Liver (tissue), 8 donors: ENCODE measurements at regions not wholly inside any gene's neighbourhood (a gene's known extent, or its start where the extent isn't known, plus 50 kb on each side); places are given as distances from the start of the nearest gene placed in this dataset.

Source experiments
- DNase-seq: peaks from one replicate; pipeline ENCODE4 v3.0.0-alpha.2; 2017; ENCODE audit warnings: low spot score
- H3K27ac ChIP-seq, 2 donors: one replicate each; pipeline ENCODE4 v1.7.0; 2013; ENCODE audit warnings: inconsistent platforms in 2 of 2, low read length in 2 of 2, control low read depth in 1 of 2, low read depth in 1 of 2, mild to moderate bottlenecking in 1 of 2
- H3K27me3 ChIP-seq, 4 donors: one replicate each; pipeline versions ENCODE4 v1.6.1 to v1.7.0; 2013; ENCODE audit warnings: low read length in 3 of 4, inconsistent platforms in 1 of 4, mild to moderate bottlenecking in 1 of 4, moderate library complexity in 1 of 4; ENCODE audit not compliant: control insufficient read depth in 4 of 4, insufficient read depth in 4 of 4
- H3K36me3 ChIP-seq, 4 donors: one replicate each; pipeline versions ENCODE4 v1.6.1 to v1.7.0; 2013; ENCODE audit warnings: low read length in 3 of 4, mild to moderate bottlenecking in 3 of 4, low read depth in 1 of 4, moderate library complexity in 1 of 4; ENCODE audit not compliant: control insufficient read depth in 4 of 4, insufficient read depth in 3 of 4
- H3K4me1 ChIP-seq, 4 donors: one replicate each; pipeline versions ENCODE4 v1.6.1 to v1.7.0; 2013; ENCODE audit warnings: low read length in 3 of 4, mild to moderate bottlenecking in 3 of 4, moderate library complexity in 1 of 4; ENCODE audit not compliant: control insufficient read depth in 4 of 4, insufficient read depth in 4 of 4
- H3K4me3 ChIP-seq, 3 donors: one replicate each; pipeline versions ENCODE4 v1.6.1 to v1.7.0; 2013; ENCODE audit warnings: low read length in 3 of 3, control low read depth in 1 of 3, low read depth in 1 of 3, mild to moderate bottlenecking in 1 of 3
- H3K9ac ChIP-seq, 2 donors: one replicate each; pipeline ENCODE4 v1.7.0; 2013; ENCODE audit warnings: low read length in 2 of 2, mild to moderate bottlenecking in 2 of 2, moderate library complexity in 2 of 2, control low read depth in 1 of 2, low read depth in 1 of 2
- H3K9me3 ChIP-seq, 4 donors: one replicate each; pipeline versions ENCODE4 v1.6.1 to v1.7.0; 2013; ENCODE audit warnings: low read length in 3 of 4; ENCODE audit not compliant: control insufficient read depth in 4 of 4
- EGR1 ChIP-seq, 2 donors: IDR thresholded peaks; 2 replicates each; pipeline ENCODE4 v1.6.1; 2016 to 2018; ENCODE audit warnings: antibody characterized with exemption in 2 of 2, low read depth in 2 of 2
- FOXA1 ChIP-seq: IDR thresholded peaks from 2 replicates; pipeline ENCODE4 v1.6.1; 2016; ENCODE audit warnings: antibody characterized with exemption
- GABPA ChIP-seq, 2 donors: IDR thresholded peaks in 1 of 2; conservative IDR thresholded peaks in 1 of 2; 2 replicates each; pipeline ENCODE4 v1.6.1; 2016; ENCODE audit warnings: antibody characterized with exemption in 2 of 2, mild to moderate bottlenecking in 1 of 2, moderate library complexity in 1 of 2
- HNF4A ChIP-seq, 2 donors: conservative IDR thresholded peaks; 2 replicates each; pipeline ENCODE4 v1.6.1; 2016; ENCODE audit warnings: antibody characterized with exemption in 2 of 2, mild to moderate bottlenecking in 2 of 2
- HNF4G ChIP-seq: IDR thresholded peaks from 2 replicates; pipeline ENCODE4 v1.6.1; 2016; ENCODE audit warnings: antibody characterized with exemption
- JUND ChIP-seq, 2 donors: IDR thresholded peaks; 2 replicates each; pipeline ENCODE4 v1.6.1; 2016; ENCODE audit warnings: antibody characterized with exemption in 2 of 2
- NR2F2 ChIP-seq: IDR thresholded peaks from 2 replicates; pipeline ENCODE4 v1.6.1; 2016; ENCODE audit warnings: antibody characterized with exemption
- RAD21 ChIP-seq, 2 donors: IDR thresholded peaks; 2 replicates each; pipeline ENCODE4 v1.6.1; 2016; ENCODE audit warnings: antibody characterized with exemption in 2 of 2, mild to moderate bottlenecking in 2 of 2
- RXRA ChIP-seq, 2 donors: IDR thresholded peaks; 2 replicates each; pipeline ENCODE4 v1.6.1; 2017 to 2018; ENCODE audit warnings: antibody characterized with exemption in 2 of 2, mild to moderate bottlenecking in 1 of 2
- SP1 ChIP-seq: IDR thresholded peaks from 2 replicates; pipeline ENCODE4 v1.6.1; 2018; ENCODE audit warnings: antibody characterized with exemption, mild to moderate bottlenecking
- TAF1 ChIP-seq: conservative IDR thresholded peaks from 2 replicates; pipeline ENCODE4 v1.6.1; 2016; ENCODE audit warnings: antibody characterized with exemption, mild to moderate bottlenecking
- YY1 ChIP-seq: IDR thresholded peaks from 2 replicates; pipeline ENCODE4 v1.6.1; 2016; ENCODE audit warnings: antibody characterized with exemption, mild to moderate bottlenecking
- WGBS: extraction: QIAGEN DNeasy Blood & Tissue Kit; methylation state at CpG from one replicate; pipeline ENCODE4 v1.1.7; 2013; 5-methylcytosine and 5-hydroxymethylcytosine counted together
- TF ChIP-seq, protein P1 (sequence below): fragments of 150-350 bp; IDR thresholded peaks from 2 replicates; pipeline ENCODE4 v1.5.1; 2017; ENCODE audit warnings: improper control_type of control experiment, low read depth, low read length; ENCODE audit not compliant: missing input control
- TF ChIP-seq, protein P2 (sequence below): IDR thresholded peaks from 2 replicates; pipeline ENCODE4 v1.6.1; 2016; ENCODE audit warnings: antibody characterized with exemption
- TF ChIP-seq, protein P3 (sequence below): IDR thresholded peaks from 2 replicates; pipeline ENCODE4 v1.6.1; 2016; ENCODE audit warnings: antibody characterized with exemption
- TF ChIP-seq, protein P4 (sequence below): IDR thresholded peaks from 2 replicates; pipeline ENCODE4 v1.6.1; 2016; ENCODE audit warnings: antibody characterized with exemption, mild to moderate bottlenecking
- donor health status: healthy.
- donor health status: healthy.
- donor health status: healthy.
- donor health status: healthy.
- donor health status: healthy.

DNA sequence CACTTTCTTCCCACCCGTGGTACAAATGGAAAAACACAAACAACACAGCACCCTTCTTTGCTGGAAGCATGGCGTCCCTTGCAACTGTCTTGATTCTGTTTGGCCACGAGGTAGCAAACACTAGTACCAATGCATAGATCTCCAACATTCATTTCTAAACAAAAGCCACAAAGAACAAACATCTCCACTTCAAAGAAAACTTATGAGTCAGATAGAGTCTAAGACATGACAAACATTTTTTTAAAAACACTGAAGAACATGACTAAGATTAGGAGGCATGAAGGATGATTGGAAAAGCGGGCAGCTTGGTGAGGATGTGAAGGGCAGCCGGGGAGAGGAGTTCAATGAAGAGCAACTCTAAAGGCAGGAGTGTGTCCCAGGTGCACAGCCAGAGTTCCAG, 197.6 kb upstream of the FAM9B start:
- 84% methylated on average over 5 of the region's 5 CpGs for WGBS
- H3K27ac ChIP-seq = no peak overlapping the region
- no peak overlapping the region for H3K4me3 ChIP-seq
- no peaks in the 10 kb centered on the region for H3K4me1 ChIP-seq
- H3K36me3 ChIP-seq = no peaks in the 10 kb centered on the region
- H3K9me3 ChIP-seq = no peaks in the 10 kb centered on the region
- H3K9ac ChIP-seq = no peak overlapping the region
- no peaks in the 10 kb centered on the region for H3K27me3 ChIP-seq
- DNase-seq = no peak
- no peak for TF ChIP-seq HNF4A (conservative IDR thresholded peaks at IDR 0.05)
- TF ChIP-seq SP1 = no peak
- no peak for TF ChIP-seq GABPA (IDR thresholded peaks at IDR 0.05 in 1 of 2, conservative IDR thresholded peaks at IDR 0.05 in 1 of 2)
- TF ChIP-seq, protein P1, sequence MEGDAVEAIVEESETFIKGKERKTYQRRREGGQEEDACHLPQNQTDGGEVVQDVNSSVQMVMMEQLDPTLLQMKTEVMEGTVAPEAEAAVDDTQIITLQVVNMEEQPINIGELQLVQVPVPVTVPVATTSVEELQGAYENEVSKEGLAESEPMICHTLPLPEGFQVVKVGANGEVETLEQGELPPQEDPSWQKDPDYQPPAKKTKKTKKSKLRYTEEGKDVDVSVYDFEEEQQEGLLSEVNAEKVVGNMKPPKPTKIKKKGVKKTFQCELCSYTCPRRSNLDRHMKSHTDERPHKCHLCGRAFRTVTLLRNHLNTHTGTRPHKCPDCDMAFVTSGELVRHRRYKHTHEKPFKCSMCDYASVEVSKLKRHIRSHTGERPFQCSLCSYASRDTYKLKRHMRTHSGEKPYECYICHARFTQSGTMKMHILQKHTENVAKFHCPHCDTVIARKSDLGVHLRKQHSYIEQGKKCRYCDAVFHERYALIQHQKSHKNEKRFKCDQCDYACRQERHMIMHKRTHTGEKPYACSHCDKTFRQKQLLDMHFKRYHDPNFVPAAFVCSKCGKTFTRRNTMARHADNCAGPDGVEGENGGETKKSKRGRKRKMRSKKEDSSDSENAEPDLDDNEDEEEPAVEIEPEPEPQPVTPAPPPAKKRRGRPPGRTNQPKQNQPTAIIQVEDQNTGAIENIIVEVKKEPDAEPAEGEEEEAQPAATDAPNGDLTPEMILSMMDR = no peak
- no peak for TF ChIP-seq FOXA1
- no peak for TF ChIP-seq NR2F2
- no peak for TF ChIP-seq TAF1
- no peak for TF ChIP-seq RAD21 (IDR thresholded peaks at IDR 0.05)
- TF ChIP-seq HNF4G = no peak

DNA sequence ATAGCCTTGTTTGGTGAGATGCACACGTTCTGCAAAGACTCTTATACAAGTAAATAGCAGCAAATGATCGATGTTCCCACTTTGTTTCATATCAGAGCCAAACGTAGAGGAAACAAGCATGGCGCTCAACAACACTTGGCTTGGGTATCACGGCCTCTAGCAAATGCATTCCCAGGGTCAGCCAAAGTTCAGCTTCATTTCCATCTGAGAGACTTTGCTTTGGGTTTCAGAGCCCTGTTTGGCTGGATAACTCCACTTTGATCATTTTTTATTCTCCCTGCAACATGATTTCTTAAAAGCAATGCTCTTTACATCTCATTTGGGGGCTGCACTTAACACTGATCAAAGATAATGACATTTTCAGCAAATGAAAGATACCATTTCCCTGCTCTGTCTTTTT, 199.2 kb upstream of the FAM9B start:
- Histone ChIP-seq H3K27me3 (no peaks in the 10 kb centered on the region), H3K9ac (no peak overlapping the region), H3K4me3 (no peak overlapping the region), H3K27ac (no peak overlapping the region), H3K36me3 (no peaks in the 10 kb centered on the region), H3K4me1 (no peaks in the 10 kb centered on the region), H3K9me3 (no peaks in the 10 kb centered on the region)
- DNase-seq = no peak
- 64% methylated on average over 5 of the region's 5 CpGs for WGBS
- peak in 1 of 2 donors; percentile 11 for TF ChIP-seq RXRA (IDR thresholded peaks at IDR 0.05)
- no peak for TF ChIP-seq TAF1

DNA sequence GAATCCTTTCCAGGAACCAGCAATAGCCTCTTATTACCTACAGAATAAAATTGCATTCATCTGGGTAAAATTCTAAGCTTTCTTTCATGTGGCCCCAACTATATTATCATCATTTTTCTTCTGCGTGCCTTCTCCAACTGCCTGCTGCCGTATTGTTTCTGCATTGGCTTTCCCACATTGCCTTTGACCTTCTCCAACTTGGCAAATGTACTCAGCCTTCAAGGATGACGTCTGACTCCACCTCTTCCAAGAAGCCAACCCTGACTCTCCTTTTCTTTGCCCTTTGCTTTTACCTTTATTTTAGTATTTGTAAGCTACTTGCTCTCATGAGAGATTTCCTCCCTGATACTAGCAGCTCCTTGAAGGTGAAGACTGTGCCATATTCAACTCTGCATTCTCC, 200.4 kb upstream of the FAM9B start:
- TF ChIP-seq HNF4A (conservative IDR thresholded peaks at IDR 0.05) (no peak), FOXA1 (no peak)
- H3K4me1 ChIP-seq = no peaks in the 10 kb centered on the region
- H3K9ac ChIP-seq = no peak overlapping the region
- H3K4me3 ChIP-seq = no peak overlapping the region
- no peaks in the 10 kb centered on the region for H3K36me3 ChIP-seq
- H3K27me3 ChIP-seq = no peaks in the 10 kb centered on the region
- H3K27ac ChIP-seq = no peak overlapping the region
- no peak for DNase-seq
- H3K9me3 ChIP-seq = no peaks in the 10 kb centered on the region
- WGBS = 94% methylated on average over 3 of the region's 3 CpGs

DNA sequence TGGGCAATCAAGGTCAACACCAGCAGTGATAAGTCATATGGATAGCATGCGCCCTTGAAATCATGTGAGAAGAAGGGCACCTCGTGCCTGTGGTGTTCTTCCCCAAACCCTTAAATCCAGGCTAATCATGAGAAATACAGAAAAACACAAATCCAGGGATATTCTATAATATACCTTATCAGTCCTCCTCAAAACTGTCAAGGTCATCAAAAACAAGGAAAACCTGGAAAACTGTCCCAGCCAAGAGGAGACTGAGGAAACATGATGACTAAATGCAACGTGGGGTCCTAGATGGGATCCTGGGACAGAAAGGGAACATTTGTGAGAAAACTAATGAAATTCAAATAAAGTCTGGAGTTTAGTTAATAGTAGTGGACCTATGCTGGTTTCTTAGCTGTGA, 201.8 kb upstream of the FAM9B start:
- 95% methylated on average over 3 of the region's 3 CpGs for WGBS
- DNase-seq = no peak
- Histone ChIP-seq H3K27ac (no peak overlapping the region), H3K4me3 (no peak overlapping the region), H3K9me3 (no peaks in the 10 kb centered on the region), H3K27me3 (no peaks in the 10 kb centered on the region), H3K36me3 (no peaks in the 10 kb centered on the region), H3K9ac (no peak overlapping the region), H3K4me1 (no peaks in the 10 kb centered on the region)
- TF ChIP-seq JUND (IDR thresholded peaks at IDR 0.05) (no peak), EGR1 (IDR thresholded peaks at IDR 0.05; ENCODE audit: low read depth in 2 of 2) (no peak), YY1 (no peak), HNF4A (conservative IDR thresholded peaks at IDR 0.05) (no peak), FOXA1 (no peak), TAF1 (no peak), RXRA (IDR thresholded peaks at IDR 0.05) (no peak), HNF4G (no peak)
- TF ChIP-seq, protein P2, sequence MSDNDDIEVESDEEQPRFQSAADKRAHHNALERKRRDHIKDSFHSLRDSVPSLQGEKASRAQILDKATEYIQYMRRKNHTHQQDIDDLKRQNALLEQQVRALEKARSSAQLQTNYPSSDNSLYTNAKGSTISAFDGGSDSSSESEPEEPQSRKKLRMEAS = no peak
- TF ChIP-seq, protein P3, sequence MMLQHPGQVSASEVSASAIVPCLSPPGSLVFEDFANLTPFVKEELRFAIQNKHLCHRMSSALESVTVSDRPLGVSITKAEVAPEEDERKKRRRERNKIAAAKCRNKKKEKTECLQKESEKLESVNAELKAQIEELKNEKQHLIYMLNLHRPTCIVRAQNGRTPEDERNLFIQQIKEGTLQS = no peak
- TF ChIP-seq, protein P4, sequence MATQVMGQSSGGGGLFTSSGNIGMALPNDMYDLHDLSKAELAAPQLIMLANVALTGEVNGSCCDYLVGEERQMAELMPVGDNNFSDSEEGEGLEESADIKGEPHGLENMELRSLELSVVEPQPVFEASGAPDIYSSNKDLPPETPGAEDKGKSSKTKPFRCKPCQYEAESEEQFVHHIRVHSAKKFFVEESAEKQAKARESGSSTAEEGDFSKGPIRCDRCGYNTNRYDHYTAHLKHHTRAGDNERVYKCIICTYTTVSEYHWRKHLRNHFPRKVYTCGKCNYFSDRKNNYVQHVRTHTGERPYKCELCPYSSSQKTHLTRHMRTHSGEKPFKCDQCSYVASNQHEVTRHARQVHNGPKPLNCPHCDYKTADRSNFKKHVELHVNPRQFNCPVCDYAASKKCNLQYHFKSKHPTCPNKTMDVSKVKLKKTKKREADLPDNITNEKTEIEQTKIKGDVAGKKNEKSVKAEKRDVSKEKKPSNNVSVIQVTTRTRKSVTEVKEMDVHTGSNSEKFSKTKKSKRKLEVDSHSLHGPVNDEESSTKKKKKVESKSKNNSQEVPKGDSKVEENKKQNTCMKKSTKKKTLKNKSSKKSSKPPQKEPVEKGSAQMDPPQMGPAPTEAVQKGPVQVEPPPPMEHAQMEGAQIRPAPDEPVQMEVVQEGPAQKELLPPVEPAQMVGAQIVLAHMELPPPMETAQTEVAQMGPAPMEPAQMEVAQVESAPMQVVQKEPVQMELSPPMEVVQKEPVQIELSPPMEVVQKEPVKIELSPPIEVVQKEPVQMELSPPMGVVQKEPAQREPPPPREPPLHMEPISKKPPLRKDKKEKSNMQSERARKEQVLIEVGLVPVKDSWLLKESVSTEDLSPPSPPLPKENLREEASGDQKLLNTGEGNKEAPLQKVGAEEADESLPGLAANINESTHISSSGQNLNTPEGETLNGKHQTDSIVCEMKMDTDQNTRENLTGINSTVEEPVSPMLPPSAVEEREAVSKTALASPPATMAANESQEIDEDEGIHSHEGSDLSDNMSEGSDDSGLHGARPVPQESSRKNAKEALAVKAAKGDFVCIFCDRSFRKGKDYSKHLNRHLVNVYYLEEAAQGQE = no peak
- TF ChIP-seq, protein P1 = no peak
